HepG2 (cell line): ENCODE measurements at regions not wholly inside any gene's neighbourhood (a gene's known extent, or its start where the extent isn't known, plus 50 kb on each side); places are given as distances from the start of the nearest gene placed in this dataset.

ENCODE experiments used
- ATAC-seq: fragments of 200-7000 bp; cut with Tn5 transposase; 3 replicates; pipeline ENCODE4 v1.9.1; 2020; ENCODE audit warnings: mild to moderate bottlenecking, moderate library complexity
- BruUV-seq: library from RNA; stranded (reverse); fragments of 400-500 nt; replicated peaks from 2 replicates; lab custom pipeline; 2021; lab: Mats Ljungman, UMichigan
- CTCF ChIA-PET: fragments of 300-600 bp; formaldehyde crosslinking; extraction: SDS; loops from one replicate; lab custom pipeline; 2021; ENCODE audit warnings: low total read pairs, inconsistent platforms, low intra/inter-chr PET ratio; lab: Yijun Ruan, JAX
- POLR2A ChIA-PET: fragments of 350-600 bp; sonication (Branson Sonifier 250); formaldehyde crosslinking; loops from one replicate; lab custom pipeline; 2020; ENCODE audit warnings: antibody characterized with exemption, inconsistent platforms; lab: Yijun Ruan, JAX
- DNase-seq: peaks from one replicate; pipeline ENCODE4 v3.0.0-alpha.2; 2015; ENCODE audit warnings: low spot score
- FAIRE-seq: peaks from 3 replicates; lab custom pipeline; 2011; peaks lifted over from hg19 to GRCh38; lab: Jason Lieb, UNC
- H2AFZ ChIP-seq: one replicate; pipeline ENCODE4 v1.6.1; 2011; ENCODE audit warnings: low read length, inconsistent platforms
- H3K27ac ChIP-seq: fragments of 300-600 bp; 3 replicates; pipeline ENCODE4 v1.8.0; 2011; ENCODE audit warnings: mixed run types, mild to moderate bottlenecking, mixed read lengths, low read length, inconsistent platforms; ENCODE audit not compliant: insufficient read depth; ENCODE audit errors: extremely low read length
- H3K27me3 ChIP-seq, 2 experiments: fragments of 200-600 bp in 1 of 2; 2 replicates in 1 of 2; 3 replicates in 1 of 2; pipeline versions ENCODE4 v1.6.0 to v1.8.0; 2011; ENCODE audit warnings: low read length in 2 of 2, mild to moderate bottlenecking in 2 of 2, moderate library complexity in 2 of 2, inconsistent platforms in 1 of 2; ENCODE audit not compliant: insufficient read depth in 2 of 2, control insufficient read depth in 1 of 2
- H3K36me3 ChIP-seq, 2 experiments: fragments of 200-600 bp in 1 of 2; replicated peaks in 1 of 2; 2 replicates in 1 of 2; 3 replicates in 1 of 2; pipeline versions ENCODE4 v1.5.1 to v1.8.0; 2011; ENCODE audit warnings: low read length in 2 of 2, inconsistent platforms in 1 of 2; ENCODE audit not compliant: insufficient read depth in 2 of 2, control insufficient read depth in 1 of 2
- H3K4me1 ChIP-seq: 2 replicates; pipeline ENCODE4 v1.5.1; 2012; ENCODE audit warnings: low read length, inconsistent platforms; ENCODE audit not compliant: insufficient read depth
- H3K4me2 ChIP-seq: 2 replicates; pipeline ENCODE4 v1.6.0; 2011; ENCODE audit warnings: low read depth, low read length, inconsistent platforms
- H3K4me3 ChIP-seq, 3 experiments: fragments of 200-600 bp in 1 of 3; sonication (generic), shearing (Covaris generic) in 1 of 3; replicated peaks in 1 of 3; 2 replicates each; pipeline ENCODE4 v1.5.1; 2011 to 2016; ENCODE audit warnings: low read length in 3 of 3, inconsistent platforms in 2 of 3, low read depth in 2 of 3, mild to moderate bottlenecking in 2 of 3, control low read depth in 1 of 3, mixed read lengths in 1 of 3; ENCODE audit not compliant: insufficient read depth in 1 of 3
- H3K79me2 ChIP-seq: one replicate; pipeline ENCODE4 v1.6.1; 2011; ENCODE audit warnings: low read length, inconsistent platforms; ENCODE audit not compliant: insufficient read depth
- H3K9ac ChIP-seq: 2 replicates; pipeline ENCODE4 v1.6.0; 2011; ENCODE audit warnings: mild to moderate bottlenecking, low read depth, low read length, inconsistent platforms; ENCODE audit not compliant: insufficient read depth
- H3K9me3 ChIP-seq: 2 replicates; pipeline ENCODE4 v1.5.1; 2012; ENCODE audit warnings: mild to moderate bottlenecking, low read length
- H4K20me1 ChIP-seq: 2 replicates; pipeline ENCODE4 v1.6.0; 2011; ENCODE audit warnings: inconsistent platforms, mild to moderate bottlenecking, low read length, moderate library complexity; ENCODE audit not compliant: insufficient read depth
- ATF7-NPFF ChIP-seq: sonication (generic); formaldehyde crosslinking; IDR thresholded peaks from 2 replicates; pipeline ENCODE4 v1.8.1; 2023; ENCODE audit warnings: mild to moderate bottlenecking, low read depth, missing genetic modification reagents, moderate library complexity
- BCL6 ChIP-seq: IDR thresholded peaks from 2 replicates; pipeline ENCODE4 v1.6.1; 2016; ENCODE audit warnings: missing genetic modification reagents, missing compliant biosample characterization
- CHD4 ChIP-seq: fragments of 200-600 bp; sonication (generic); IDR thresholded peaks from 2 replicates; pipeline ENCODE4 v1.7.0; 2017; ENCODE audit warnings: mild to moderate bottlenecking, low read length, borderline replicate concordance
- ELF1 ChIP-seq: sonication (generic); formaldehyde crosslinking; IDR thresholded peaks from 2 replicates; pipeline ENCODE4 v1.4.0; 2020; ENCODE audit warnings: missing genetic modification reagents
- GMEB2 ChIP-seq: IDR thresholded peaks from 2 replicates; pipeline ENCODE4 v1.6.1; 2016; ENCODE audit warnings: missing biosample characterization, missing genetic modification reagents, low read depth
- GPN1 ChIP-seq: sonication (generic); formaldehyde crosslinking; IDR thresholded peaks from 2 replicates; pipeline ENCODE4 v1.5.1; 2020; ENCODE audit warnings: missing genetic modification reagents, borderline replicate concordance
- GZF1 ChIP-seq: sonication (generic); formaldehyde crosslinking; IDR thresholded peaks from 2 replicates; pipeline ENCODE4 v1.5.1; 2020; ENCODE audit warnings: mild to moderate bottlenecking, missing genetic modification reagents
- MZF1 ChIP-seq: sonication (generic); formaldehyde crosslinking; IDR thresholded peaks from 2 replicates; pipeline ENCODE4 v1.8.1; 2023; ENCODE audit warnings: mild to moderate bottlenecking, missing genetic modification reagents, borderline replicate concordance
- NR2F6 ChIP-seq, 2 experiments: IDR thresholded peaks; 2 replicates each; pipeline ENCODE4 v1.6.1; 2016; ENCODE audit warnings: antibody characterized with exemption in 1 of 2, mild to moderate bottlenecking in 1 of 2
- PHF5A ChIP-seq: IDR thresholded peaks from one replicate; pipeline ENCODE4 v1.6.1; 2018; ENCODE audit warnings: low read depth, missing genetic modification reagents; ENCODE audit not compliant: unreplicated experiment
- RORA ChIP-seq: sonication (generic); formaldehyde crosslinking; IDR thresholded peaks from 2 replicates; pipeline ENCODE4 v1.5.0; 2020; ENCODE audit warnings: mild to moderate bottlenecking, missing genetic modification reagents, moderate library complexity
- ZNF138 ChIP-seq: sonication (generic); formaldehyde crosslinking; IDR thresholded peaks from 2 replicates; pipeline ENCODE4 v1.5.0; 2020; ENCODE audit warnings: mild to moderate bottlenecking, low read depth, missing genetic modification reagents
- ZNF513 ChIP-seq: sonication (generic); formaldehyde crosslinking; conservative IDR thresholded peaks from 2 replicates; pipeline ENCODE4 v1.5.0; 2020; ENCODE audit warnings: missing genetic modification reagents
- ZSCAN21 ChIP-seq: sonication (generic); formaldehyde crosslinking; IDR thresholded peaks from 2 replicates; pipeline ENCODE4 v1.8.0; 2022; ENCODE audit warnings: mild to moderate bottlenecking, missing genetic modification reagents, moderate library complexity, borderline replicate concordance
- WGBS: methylation state at CpG from one replicate; pipeline ENCODE4 v1.1.6; 2017; ENCODE audit warnings: low lambda C conversion rate; 5-methylcytosine and 5-hydroxymethylcytosine counted together
- in situ Hi-C: cut with HindIII; loops from 2 replicates; pipeline ENCODE4 v1.10.0; 2017; ENCODE audit warnings: low pct_unique_long_range_greater_than_20kb; ENCODE audit not compliant: extremely low pct_ligation_motif_present
- intact Hi-C: fragments of 100-400 bp; cut with micrococcal nuclease; formaldehyde crosslinking; loops from one replicate; pipeline ENCODE4 v1.10.0; 2022; ENCODE audit not compliant: unreplicated experiment
- TF ChIP-seq, protein P1 (sequence below): sonication (generic); formaldehyde crosslinking; IDR thresholded peaks from 2 replicates; pipeline ENCODE4 v1.5.1; 2020; ENCODE audit warnings: missing genetic modification reagents, mild to moderate bottlenecking, borderline replicate concordance
- TF ChIP-seq, protein P2 (sequence below): sonication (generic); formaldehyde crosslinking; IDR thresholded peaks from 2 replicates; pipeline ENCODE4 v1.5.0; 2020; ENCODE audit warnings: mild to moderate bottlenecking, missing genetic modification reagents, borderline replicate concordance

- Histone ChIP-seq H3K4me2 (no peak overlapping the region), H3K36me3 (no peaks in the 10 kb centered on the region), H3K27ac (no peak overlapping the region), H3K79me2 (no peaks in the 10 kb centered on the region), H3K9ac (no peak overlapping the region), H3K4me3 (no peak overlapping the region), H2AFZ (no peak overlapping the region), H4K20me1 (no peaks in the 10 kb centered on the region), H3K9me3 (no peaks in the 10 kb centered on the region), H3K27me3 (peaks cover 2 to 9% of the 10 kb centered on the region in 2 experiments; a peak in 1 of 5 replicates), H3K4me1 (no peaks in the 10 kb centered on the region)
- BruUV-seq = no TSS peak
- in situ Hi-C loops (no loop called here), intact Hi-C loops (no loop called here)
- ChIA-PET POLR2A (no interaction called here), CTCF (no interaction called here)
- no peak for TF ChIP-seq BCL6
- TF ChIP-seq ZSCAN21 (CRISPR knock-in tag) = no peak
- TF ChIP-seq ATF7-NPFF (CRISPR knock-in tag) = no peak
- TF ChIP-seq RORA (CRISPR knock-in tag) = no peak
- no peak for TF ChIP-seq ZNF138 (CRISPR knock-in tag)
- TF ChIP-seq ELF1 = no peak
- TF ChIP-seq CHD4 = no peak
- TF ChIP-seq, protein P1, sequence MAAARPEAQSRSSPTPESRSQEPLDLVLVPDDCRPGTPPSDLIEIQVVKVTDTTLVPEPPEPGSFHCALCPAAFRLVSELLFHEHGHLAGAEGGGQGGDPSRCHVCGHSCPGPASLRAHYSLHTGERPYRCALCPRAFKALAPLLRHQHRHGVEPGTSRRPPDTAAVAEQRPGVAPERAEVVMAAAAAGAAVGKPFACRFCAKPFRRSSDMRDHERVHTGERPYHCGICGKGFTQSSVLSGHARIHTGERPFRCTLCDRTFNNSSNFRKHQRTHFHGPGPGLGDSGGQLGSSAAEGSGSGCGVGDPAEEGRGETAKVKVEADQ (CRISPR knock-in tag) = no peak
- TF ChIP-seq, protein P2, sequence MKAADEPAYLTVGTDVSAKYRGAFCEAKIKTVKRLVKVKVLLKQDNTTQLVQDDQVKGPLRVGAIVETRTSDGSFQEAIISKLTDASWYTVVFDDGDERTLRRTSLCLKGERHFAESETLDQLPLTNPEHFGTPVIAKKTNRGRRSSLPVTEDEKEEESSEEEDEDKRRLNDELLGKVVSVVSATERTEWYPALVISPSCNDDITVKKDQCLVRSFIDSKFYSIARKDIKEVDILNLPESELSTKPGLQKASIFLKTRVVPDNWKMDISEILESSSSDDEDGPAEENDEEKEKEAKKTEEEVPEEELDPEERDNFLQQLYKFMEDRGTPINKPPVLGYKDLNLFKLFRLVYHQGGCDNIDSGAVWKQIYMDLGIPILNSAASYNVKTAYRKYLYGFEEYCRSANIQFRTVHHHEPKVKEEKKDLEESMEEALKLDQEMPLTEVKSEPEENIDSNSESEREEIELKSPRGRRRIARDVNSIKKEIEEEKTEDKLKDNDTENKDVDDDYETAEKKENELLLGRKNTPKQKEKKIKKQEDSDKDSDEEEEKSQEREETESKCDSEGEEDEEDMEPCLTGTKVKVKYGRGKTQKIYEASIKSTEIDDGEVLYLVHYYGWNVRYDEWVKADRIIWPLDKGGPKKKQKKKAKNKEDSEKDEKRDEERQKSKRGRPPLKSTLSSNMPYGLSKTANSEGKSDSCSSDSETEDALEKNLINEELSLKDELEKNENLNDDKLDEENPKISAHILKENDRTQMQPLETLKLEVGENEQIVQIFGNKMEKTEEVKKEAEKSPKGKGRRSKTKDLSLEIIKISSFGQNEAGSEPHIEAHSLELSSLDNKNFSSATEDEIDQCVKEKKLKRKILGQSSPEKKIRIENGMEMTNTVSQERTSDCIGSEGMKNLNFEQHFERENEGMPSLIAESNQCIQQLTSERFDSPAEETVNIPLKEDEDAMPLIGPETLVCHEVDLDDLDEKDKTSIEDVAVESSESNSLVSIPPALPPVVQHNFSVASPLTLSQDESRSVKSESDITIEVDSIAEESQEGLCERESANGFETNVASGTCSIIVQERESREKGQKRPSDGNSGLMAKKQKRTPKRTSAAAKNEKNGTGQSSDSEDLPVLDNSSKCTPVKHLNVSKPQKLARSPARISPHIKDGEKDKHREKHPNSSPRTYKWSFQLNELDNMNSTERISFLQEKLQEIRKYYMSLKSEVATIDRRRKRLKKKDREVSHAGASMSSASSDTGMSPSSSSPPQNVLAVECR (CRISPR knock-in tag) = no peak
- TF ChIP-seq MZF1 (CRISPR knock-in tag) = no peak
- no peak for TF ChIP-seq GPN1 (CRISPR knock-in tag)
- no peak for TF ChIP-seq ZNF513 (CRISPR knock-in tag)
- no peak for TF ChIP-seq GMEB2 (CRISPR knock-in tag)
- TF ChIP-seq PHF5A (CRISPR knock-in tag) = no peak
- TF ChIP-seq GZF1 (CRISPR knock-in tag) = no peak
- TF ChIP-seq NR2F6 (IDR thresholded peaks at IDR 0.05) = no peak
- TF ChIP-seq NR2F6 (CRISPR knock-in tag; IDR thresholded peaks at IDR 0.05) = no peak
- DNase-seq = no peak
- FAIRE-seq = no peak
- no peak for ATAC-seq
- WGBS = 18% methylated on average over 15 of the region's 17 CpGs
These were observed 287.0 kb downstream of the TCERG1L start for GRCh38 chr10:131024259-131025131.
